Chondrocyte (in vitro differentiated cells): ENCODE measurements at regions not wholly inside any gene's neighbourhood (a gene's known extent, or its start where the extent isn't known, plus 50 kb on each side); places are given as distances from the start of the nearest gene placed in this dataset.

ENCODE experiments used
- DNase-seq: peaks from one replicate; pipeline ENCODE4 v3.0.0; 2021; ENCODE audit warnings: mixed read lengths, low spot score
- H3K27ac Mint-ChIP-seq: one replicate; pipeline ENCODE4 v1.8.0; 2021; ENCODE audit warnings: mild to moderate bottlenecking, moderate library complexity, mixed read lengths; ENCODE audit not compliant: unreplicated experiment
- H3K27me3 Mint-ChIP-seq: 2 replicates; pipeline ENCODE4 v1.8.0; 2021; ENCODE audit warnings: low read depth, mixed read lengths
- H3K36me3 Mint-ChIP-seq: 2 replicates; pipeline ENCODE4 v1.8.0; 2021; ENCODE audit warnings: low read depth, mixed read lengths
- H3K4me1 Mint-ChIP-seq: 2 replicates; pipeline ENCODE4 v1.8.0; 2021; ENCODE audit warnings: low read depth, mild to moderate bottlenecking, mixed read lengths
- H3K4me3 Mint-ChIP-seq: one replicate; pipeline ENCODE4 v1.8.0; 2021; ENCODE audit warnings: mild to moderate bottlenecking, moderate library complexity, mixed read lengths; ENCODE audit not compliant: unreplicated experiment
- H3K9me3 Mint-ChIP-seq: 2 replicates; pipeline ENCODE4 v1.8.0; 2021; ENCODE audit warnings: low read depth, mixed read lengths
- TF ChIP-seq, protein P1 (sequence below): fragments of 200-600 bp; sonication (generic); IDR thresholded peaks from 2 replicates; pipeline ENCODE4 v1.5.0; 2021; ENCODE audit warnings: antibody characterized with exemption, mild to moderate bottlenecking, moderate library complexity

DNA sequence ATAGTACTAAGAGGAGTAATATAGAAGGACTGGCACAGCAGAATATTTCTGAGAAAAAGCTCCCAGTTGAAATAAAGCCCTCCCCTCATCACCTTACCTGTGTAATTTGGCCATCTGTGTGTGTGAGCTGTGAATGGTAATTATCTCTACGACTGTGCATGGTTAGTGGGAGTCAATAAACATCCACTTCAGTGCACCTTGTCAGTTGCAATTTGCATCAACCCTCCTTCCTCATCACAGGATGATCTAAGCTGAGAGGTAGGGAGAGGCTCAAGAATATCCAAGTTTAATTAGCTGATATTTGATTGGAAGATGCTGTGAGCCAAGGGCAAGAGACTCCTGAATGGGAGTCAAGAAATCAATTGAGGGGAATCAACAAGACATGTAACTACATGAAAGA, 694.9 kb upstream of the KLHL29 start:
- H3K9me3 Mint-ChIP-seq = peaks cover 8% of the 10 kb centered on the region
- TF ChIP-seq, protein P1, sequence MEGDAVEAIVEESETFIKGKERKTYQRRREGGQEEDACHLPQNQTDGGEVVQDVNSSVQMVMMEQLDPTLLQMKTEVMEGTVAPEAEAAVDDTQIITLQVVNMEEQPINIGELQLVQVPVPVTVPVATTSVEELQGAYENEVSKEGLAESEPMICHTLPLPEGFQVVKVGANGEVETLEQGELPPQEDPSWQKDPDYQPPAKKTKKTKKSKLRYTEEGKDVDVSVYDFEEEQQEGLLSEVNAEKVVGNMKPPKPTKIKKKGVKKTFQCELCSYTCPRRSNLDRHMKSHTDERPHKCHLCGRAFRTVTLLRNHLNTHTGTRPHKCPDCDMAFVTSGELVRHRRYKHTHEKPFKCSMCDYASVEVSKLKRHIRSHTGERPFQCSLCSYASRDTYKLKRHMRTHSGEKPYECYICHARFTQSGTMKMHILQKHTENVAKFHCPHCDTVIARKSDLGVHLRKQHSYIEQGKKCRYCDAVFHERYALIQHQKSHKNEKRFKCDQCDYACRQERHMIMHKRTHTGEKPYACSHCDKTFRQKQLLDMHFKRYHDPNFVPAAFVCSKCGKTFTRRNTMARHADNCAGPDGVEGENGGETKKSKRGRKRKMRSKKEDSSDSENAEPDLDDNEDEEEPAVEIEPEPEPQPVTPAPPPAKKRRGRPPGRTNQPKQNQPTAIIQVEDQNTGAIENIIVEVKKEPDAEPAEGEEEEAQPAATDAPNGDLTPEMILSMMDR = no peak
- H3K27ac Mint-ChIP-seq = no peak overlapping the region
- H3K27me3 Mint-ChIP-seq = peaks cover 1% of the 10 kb centered on the region
- H3K4me1 Mint-ChIP-seq = no peaks in the 10 kb centered on the region
- H3K4me3 Mint-ChIP-seq = no peak overlapping the region
- DNase-seq = no peak
- H3K36me3 Mint-ChIP-seq = no peaks in the 10 kb centered on the region

DNA sequence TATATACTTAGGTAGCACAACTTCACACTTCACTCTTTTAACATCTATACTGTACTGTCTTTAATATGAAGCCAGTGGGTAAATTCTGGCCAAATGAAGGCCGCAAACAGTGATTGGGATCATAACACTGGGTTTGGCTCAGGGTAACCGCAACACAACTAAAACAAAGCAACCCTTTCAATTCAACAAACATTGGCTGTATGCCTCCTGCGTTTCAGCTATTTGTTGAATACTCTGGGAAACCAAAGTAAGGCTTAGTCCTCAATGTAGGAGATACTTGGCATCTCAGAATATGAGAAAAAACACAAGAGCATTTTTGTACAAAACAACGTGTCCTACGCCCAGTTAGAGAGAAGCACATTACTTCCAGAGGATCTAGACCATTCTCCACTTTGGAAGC, 693.3 kb upstream of the KLHL29 start:
- TF ChIP-seq, protein P1 = no peak
- no peak overlapping the region for H3K4me3 Mint-ChIP-seq
- H3K4me1 Mint-ChIP-seq = no peaks in the 10 kb centered on the region
- DNase-seq = no peak
- no peaks in the 10 kb centered on the region for H3K36me3 Mint-ChIP-seq
- H3K27me3 Mint-ChIP-seq = no peaks in the 10 kb centered on the region
- H3K27ac Mint-ChIP-seq = no peak overlapping the region
- peaks cover 4% of the 10 kb centered on the region for H3K9me3 Mint-ChIP-seq

- Mint-ChIP-seq H3K9me3 (no peaks in the 10 kb centered on the region), H3K4me3 (no peak overlapping the region), H3K36me3 (no peaks in the 10 kb centered on the region), H3K27ac (no peak overlapping the region), H3K4me1 (no peaks in the 10 kb centered on the region), H3K27me3 (no peaks in the 10 kb centered on the region)
- no peak for DNase-seq
- TF ChIP-seq, protein P1 = no peak
Measured at GRCh38 chr2:22692746-22693145, 692.2 kb upstream of the KLHL29 start.

DNA sequence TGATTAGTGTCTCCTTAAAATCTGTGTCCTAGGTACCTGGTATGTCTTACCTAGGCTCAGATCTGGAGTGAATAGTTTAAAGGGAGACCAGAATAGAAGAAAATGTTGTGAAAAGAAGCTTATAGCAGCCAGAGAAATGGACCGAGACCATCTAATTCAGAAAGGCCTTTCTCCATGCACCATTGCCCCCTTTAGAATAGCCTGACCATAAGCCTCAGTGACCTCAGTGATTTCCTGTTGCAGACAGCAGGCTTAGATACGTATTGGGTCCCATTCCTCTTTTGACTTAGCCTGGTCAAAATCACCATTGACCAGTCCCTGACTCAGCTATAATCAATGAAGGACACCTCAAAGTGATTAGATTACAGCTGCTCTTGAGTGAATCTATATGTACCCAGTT, 690.7 kb upstream of the KLHL29 start:
- H3K4me3 Mint-ChIP-seq = no peak overlapping the region
- no peaks in the 10 kb centered on the region for H3K4me1 Mint-ChIP-seq
- TF ChIP-seq, protein P1 = no peak
- H3K27ac Mint-ChIP-seq = no peak overlapping the region
- no peaks in the 10 kb centered on the region for H3K36me3 Mint-ChIP-seq
- H3K27me3 Mint-ChIP-seq = no peaks in the 10 kb centered on the region
- H3K9me3 Mint-ChIP-seq = no peaks in the 10 kb centered on the region
- no peak for DNase-seq

DNA sequence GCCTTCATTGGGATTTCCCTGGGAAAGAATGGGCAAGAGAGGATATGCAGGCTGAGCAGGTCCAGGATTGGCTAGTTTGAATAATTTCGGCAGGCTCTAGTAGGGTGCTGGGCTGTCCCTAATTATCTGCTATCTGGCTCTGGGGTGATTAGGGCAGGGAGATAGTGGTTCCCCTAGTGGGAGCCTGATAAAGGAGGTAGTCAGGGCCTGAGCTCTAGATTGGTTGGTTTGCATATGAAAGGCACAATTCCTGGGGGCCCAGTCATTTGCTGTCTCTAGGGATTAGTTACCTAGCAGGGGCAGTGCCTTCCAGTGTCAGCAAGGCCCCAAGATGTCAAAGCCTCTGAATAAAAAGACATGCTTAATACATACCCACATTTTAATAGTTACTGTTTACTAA, 690.1 kb upstream of the KLHL29 start:
- Mint-ChIP-seq H3K4me3 (no peak overlapping the region), H3K36me3 (no peaks in the 10 kb centered on the region), H3K27ac (no peak overlapping the region), H3K27me3 (no peaks in the 10 kb centered on the region), H3K4me1 (no peaks in the 10 kb centered on the region), H3K9me3 (no peaks in the 10 kb centered on the region)
- no peak for DNase-seq
- TF ChIP-seq, protein P1 = no peak
